G401 (cell line): ENCODE measurements at regions not wholly inside any gene's neighbourhood (a gene's known extent, or its start where the extent isn't known, plus 50 kb on each side); places are given as distances from the start of the nearest gene placed in this dataset.

Source experiments
- DNase-seq: peaks from one replicate; pipeline ENCODE4 v3.0.0-alpha.2; 2015; ENCODE audit warnings: low spot score
- in situ Hi-C: cut with HindIII; loops from 2 replicates; pipeline ENCODE4 v1.10.0; 2016; ENCODE audit warnings: low sequenced_read_pairs, mixed read lengths

DNA sequence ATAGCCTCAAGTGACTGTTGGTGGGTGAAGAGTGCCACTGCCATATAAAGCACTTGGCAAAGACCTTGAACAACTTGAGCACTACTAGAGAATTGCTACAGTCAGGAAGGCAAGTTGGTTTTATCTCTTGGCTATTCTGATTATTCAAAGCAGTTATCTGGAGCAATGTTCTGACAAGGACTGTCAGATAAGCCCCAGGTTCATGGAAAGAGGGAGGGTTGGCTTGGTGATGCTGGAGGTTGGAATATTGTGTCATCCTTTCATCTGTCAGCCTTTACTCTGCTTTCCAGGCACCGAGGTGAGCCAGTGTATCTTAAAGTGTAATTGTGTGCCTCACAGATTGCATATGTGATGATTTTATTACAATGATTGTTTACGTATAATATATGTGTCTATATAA lies 548.4 kb upstream of the ZNF608 start:
- in situ Hi-C loops, result no loop called here
- DNase-seq, result no peak

DNA sequence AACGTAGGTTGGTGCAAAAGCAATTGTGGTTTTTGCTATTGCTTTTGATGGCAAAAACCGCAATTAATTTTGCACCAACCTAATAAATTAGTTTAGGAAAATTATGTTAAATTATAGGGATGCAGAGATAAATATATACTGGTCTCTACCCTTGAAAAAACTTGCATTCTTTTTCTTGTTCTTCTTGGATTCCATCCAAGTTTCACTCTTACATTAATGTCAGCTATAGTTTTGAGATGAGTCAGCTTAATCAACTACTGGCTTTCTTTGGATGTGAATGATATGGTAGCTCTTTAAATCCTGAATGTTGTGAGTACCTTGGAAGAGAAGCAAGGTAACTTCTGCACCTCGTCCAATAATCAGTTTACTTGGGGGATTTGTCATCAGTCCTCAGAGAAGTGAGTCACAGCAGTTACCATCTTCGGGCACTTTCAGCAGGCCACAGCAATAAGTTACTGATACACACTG lies 549.0 kb upstream of the ZNF608 start:
- in situ Hi-C loops, result no loop called here

GRCh38 chr5:125298258-125298657 lies 551.8 kb upstream of the ZNF608 start:
- in situ Hi-C loops, result no loop called here
- no peak for DNase-seq

More for the DNA sequence above, 549.0 kb upstream of the ZNF608 start:
- DNase-seq, result no peak

DNA sequence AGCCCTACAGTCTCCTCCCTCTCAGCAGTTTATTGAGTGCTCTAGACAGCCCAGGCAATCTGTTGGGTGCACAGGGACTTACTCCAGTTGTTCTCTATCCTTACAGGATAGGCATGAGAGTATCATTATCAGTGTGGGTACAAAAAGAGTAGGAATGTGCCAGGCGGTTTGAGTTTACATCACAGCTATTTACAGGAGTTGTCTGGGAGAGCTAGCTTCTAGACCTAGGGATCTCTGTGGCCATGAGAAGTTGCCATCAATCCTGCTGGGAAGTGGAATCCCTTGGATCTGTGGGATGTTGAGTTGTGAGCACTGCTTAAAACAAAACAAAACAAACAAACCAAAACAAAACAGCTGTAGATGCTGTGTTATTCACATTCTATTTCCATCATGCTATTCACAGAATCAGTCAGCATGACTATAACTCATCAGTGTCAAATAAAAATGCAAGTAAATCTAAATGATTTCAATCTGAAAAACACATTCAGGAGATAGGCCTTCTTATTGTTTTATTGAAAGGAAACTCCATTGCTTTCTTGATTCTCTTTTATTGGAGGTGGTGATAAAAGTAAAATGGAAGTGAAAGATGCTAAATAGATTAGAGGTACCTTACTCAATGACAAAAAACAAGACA lies 552.4 kb upstream of the ZNF608 start:
- no peak for DNase-seq
- in situ Hi-C loops, result no loop called here

- no peak for DNase-seq
- in situ Hi-C loops, result no loop called here
Measured at GRCh38 chr5:125301711-125302110, 555.3 kb upstream of the ZNF608 start.

DNA sequence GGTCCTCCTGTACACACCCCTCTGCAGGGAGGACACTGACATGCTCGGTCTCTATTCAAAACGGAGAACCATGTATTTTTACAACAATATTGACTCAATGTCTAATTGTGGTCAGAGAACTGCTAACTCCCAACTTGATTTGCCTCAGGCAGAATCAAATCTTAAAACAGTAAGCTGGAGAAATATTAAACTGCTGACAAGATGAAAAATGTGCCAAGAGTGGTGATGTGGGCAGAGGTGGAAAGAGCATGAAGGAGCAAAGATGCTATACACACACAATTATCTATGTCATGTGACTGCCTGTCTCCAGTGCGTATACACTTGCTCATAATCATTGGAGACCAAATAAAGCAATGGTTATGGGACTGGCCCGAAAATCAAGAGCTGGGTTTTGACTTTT lies 556.1 kb upstream of the ZNF608 start:
- no peak for DNase-seq
- in situ Hi-C loops, result no loop called here

GRCh38 chr5:125306741-125307140 lies 560.3 kb upstream of the ZNF608 start:
- in situ Hi-C loops, result no loop called here
- DNase-seq, result no peak

- in situ Hi-C loops, result no loop called here
- no peak for DNase-seq
Measured at GRCh38 chr5:125310749-125311148, 564.3 kb upstream of the ZNF608 start.

DNA sequence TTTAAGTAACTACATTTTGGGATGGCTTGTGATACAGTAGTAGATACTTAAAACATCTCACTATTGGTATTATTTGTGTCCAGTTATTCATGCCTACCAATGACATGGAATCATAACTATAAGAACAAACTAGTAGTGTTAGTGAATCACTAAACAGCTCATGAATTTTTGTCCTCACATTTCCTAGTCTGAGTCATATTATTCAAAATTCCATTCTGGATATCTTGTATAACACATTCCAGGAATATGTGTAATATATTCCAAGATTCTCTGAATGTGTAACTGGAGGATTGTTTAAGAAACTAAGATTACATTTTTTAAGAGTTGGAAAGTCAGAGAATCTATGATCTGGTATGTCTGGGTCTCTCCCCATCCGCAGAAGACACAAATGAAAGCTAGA lies 565.3 kb upstream of the ZNF608 start:
- in situ Hi-C loops, result no loop called here
- no peak for DNase-seq

GRCh38 chr5:125313555-125313954 lies 567.1 kb upstream of the ZNF608 start:
- in situ Hi-C loops, result no loop called here
- no peak for DNase-seq

DNA sequence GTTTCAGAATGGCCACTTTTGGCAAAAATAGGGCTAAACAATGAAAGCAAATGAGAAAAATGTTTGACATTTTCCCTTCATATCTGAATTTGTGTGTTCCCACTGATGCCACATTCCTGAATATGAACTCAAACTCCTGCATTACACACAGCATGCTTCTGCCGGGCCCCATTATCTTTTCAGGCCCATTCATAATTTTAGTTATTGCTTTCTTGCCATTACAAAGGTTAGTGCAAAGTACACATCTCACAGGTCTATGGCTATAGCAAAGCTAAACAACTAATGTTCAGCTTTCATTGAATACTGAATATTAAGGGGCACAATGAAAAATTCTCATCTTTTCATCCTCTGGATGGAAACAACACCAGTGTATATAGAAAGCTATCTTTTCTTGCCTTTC lies 568.9 kb upstream of the ZNF608 start:
- no peak for DNase-seq
- in situ Hi-C loops, result no loop called here

DNA sequence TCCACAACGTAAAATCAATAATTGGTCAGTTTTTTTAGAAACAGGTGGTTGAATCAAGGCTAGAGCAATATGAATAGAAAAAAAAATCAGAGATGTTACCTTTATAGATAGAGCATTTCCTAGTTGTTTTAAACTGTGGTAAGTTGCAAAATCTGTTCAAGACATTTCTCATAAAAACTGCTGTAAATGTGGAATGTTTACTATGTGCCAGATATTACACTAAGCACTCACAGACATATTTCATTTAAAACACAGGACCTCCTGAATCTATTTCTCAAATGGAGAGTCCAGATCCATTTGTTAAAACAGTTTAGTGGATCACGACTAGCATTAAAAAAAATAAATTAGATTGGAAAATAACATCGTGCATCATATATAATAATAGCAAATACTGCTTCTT lies 570.0 kb upstream of the ZNF608 start:
- in situ Hi-C loops, result no loop called here

GRCh38 chr5:125316915-125317535 lies 570.6 kb upstream of the ZNF608 start:
- DNase-seq, result peak; percentile 19
- in situ Hi-C loops, result no loop called here

More for the DNA sequence above, 570.0 kb upstream of the ZNF608 start:
- DNase-seq, result no peak

DNA sequence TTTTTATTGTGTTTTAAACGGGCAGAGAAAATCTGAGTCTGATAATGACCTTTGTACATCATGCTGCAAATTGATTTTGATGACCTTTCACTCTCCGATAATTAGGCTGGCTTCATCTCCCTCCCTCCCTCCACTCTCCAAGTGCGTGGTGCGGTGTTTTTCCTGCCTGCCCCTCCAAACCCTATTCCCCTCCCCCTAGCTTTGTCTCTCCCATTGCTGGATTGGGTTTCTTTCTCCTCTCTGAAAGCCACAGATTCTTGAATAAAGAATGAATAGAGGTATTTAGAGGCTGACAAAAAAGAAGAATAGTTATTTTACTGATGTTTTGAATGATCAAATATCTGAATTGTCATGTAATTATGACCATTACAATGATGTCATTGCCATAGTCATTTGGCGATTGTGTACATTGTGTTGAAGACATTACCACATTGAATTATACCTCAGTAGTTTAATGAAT lies 571.1 kb upstream of the ZNF608 start:
- DNase-seq, result no peak
- in situ Hi-C loops, result no loop called here

DNA sequence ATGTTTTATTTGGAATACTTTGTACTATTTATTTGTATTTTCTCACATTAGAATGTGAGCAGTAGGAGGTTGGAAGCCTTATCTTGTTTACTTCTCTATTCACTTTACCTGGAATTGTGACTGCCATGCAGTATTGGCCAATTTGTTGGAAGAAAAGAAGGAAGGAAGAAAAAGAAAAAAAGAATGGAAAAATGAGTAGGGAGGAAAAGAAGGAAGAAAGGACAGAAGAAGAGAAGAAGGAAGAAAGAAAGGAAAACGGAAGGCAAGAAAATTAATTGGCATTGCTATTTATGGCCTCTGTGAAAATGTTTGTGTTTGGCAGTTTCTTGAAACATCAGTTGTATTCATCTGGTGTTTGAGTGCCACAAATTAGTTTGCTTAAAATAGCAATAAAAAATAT lies 575.2 kb upstream of the ZNF608 start:
- in situ Hi-C loops, result no loop called here
- no peak for DNase-seq

- in situ Hi-C loops, result no loop called here
Measured at GRCh38 chr5:125323613-125324012, 577.2 kb upstream of the ZNF608 start.

DNA sequence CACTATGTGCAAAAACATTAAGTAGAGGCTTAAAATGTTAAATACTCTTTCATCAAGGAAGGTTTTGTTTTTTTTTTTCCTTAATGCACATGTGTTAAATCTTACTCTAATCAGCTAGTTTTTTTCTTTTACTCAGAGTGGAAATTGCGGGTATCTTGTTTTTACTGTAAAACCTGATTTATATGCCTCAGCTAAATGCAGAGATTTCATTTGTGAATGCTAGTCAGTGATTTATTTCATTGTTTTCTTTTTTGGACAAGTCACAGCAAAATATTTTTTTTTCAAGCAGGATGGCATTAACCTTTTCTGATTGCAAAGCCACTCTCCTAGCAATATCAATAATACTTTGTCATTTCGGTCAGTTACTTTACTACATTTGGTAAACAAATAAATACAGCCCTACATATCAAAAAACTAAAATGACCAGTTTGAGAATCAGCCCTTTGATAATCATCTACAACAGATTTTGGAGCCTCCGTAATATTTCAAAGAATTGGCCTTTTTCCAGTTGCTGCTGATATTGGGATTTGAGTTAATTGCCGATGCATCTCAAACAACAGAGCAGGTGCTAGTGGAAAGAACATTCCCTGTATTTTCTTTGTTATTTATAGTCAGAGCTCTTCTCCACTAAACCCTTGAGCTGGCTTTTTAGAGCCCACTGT lies 579.2 kb upstream of the ZNF608 start:
- in situ Hi-C loops, result no loop called here
- DNase-seq, result no peak

More at GRCh38 chr5:125323613-125324012, 577.2 kb upstream of the ZNF608 start:
- no peak for DNase-seq

GRCh38 chr5:125326150-125326510 lies 579.7 kb upstream of the ZNF608 start:
- DNase-seq, result peak; percentile 76

DNA sequence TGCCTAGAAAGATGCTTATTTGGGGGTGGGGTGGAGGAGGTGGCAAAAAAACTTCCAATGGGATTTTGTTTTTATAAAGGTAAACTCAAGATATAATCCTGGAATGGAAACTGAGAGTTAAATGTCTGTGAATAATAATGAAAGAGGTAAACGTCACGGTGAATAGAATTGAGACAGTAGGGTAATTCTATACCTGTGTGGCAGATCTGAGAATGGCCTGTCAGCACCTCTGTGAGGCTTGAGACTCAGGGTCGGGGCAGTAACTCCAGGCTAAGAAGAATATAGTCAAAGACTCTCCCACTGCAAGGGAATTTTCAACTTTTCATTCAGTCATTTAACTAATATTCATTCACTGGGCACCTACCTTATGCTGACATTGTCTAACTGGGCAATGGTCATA lies 581.2 kb upstream of the ZNF608 start:
- in situ Hi-C loops, result no loop called here
- no peak for DNase-seq

More at GRCh38 chr5:125326150-125326510, 579.7 kb upstream of the ZNF608 start:
- in situ Hi-C loops, result no loop called here

GRCh38 chr5:125331987-125332598 lies 585.7 kb upstream of the ZNF608 start:
- DNase-seq, result no peak
- in situ Hi-C loops, result no loop called here
